Parathyroid adenoma (tissue), 2 donors: ENCODE measurements at regions not wholly inside any gene's neighbourhood (a gene's known extent, or its start where the extent isn't known, plus 50 kb on each side); places are given as distances from the start of the nearest gene placed in this dataset.
"Not testable (repeated sequence)": the region's sequence is repeated elsewhere in the genome, so short reads cannot be mapped to it uniquely, and the experiment has no call there.

Experiments used
- H2AFZ ChIP-seq: fragments of 300-600 bp; sonication (generic); one replicate; pipeline ENCODE4 v1.7.0; 2017; ENCODE audit warnings: antibody characterized with exemption, mild to moderate bottlenecking
- H3K27ac ChIP-seq: fragments of 300-600 bp; sonication (generic); one replicate; pipeline ENCODE4 v1.7.0; 2017
- H3K27me3 ChIP-seq: fragments of 300-600 bp; sonication (generic); one replicate; pipeline ENCODE4 v1.7.0; 2017; ENCODE audit warnings: low read length; ENCODE audit not compliant: control insufficient read depth, insufficient read depth
- H3K36me3 ChIP-seq: fragments of 300-600 bp; sonication (generic); one replicate; pipeline ENCODE4 v1.7.0; 2017; ENCODE audit warnings: low read length; ENCODE audit not compliant: control insufficient read depth, insufficient read depth
- H3K4me1 ChIP-seq: fragments of 300-600 bp; sonication (generic); one replicate; pipeline ENCODE4 v1.7.0; 2017; ENCODE audit warnings: control low read depth
- H3K4me2 ChIP-seq: fragments of 300-600 bp; sonication (generic); one replicate; pipeline ENCODE4 v1.7.0; 2017; ENCODE audit warnings: low read length
- H3K4me3 ChIP-seq: fragments of 300-600 bp; sonication (generic); one replicate; pipeline ENCODE4 v1.7.0; 2017; ENCODE audit warnings: low read depth, low read length
- H3K79me2 ChIP-seq: fragments of 300-600 bp; sonication (generic); one replicate; pipeline ENCODE4 v1.7.0; 2017; ENCODE audit warnings: control low read depth
- H3K9ac ChIP-seq: fragments of 300-600 bp; sonication (generic); one replicate; pipeline ENCODE4 v1.7.0; 2017; ENCODE audit warnings: mild to moderate bottlenecking
- H3K9me3 ChIP-seq: fragments of 300-600 bp; sonication (generic); one replicate; pipeline ENCODE4 v1.7.0; 2017; ENCODE audit warnings: low read length; ENCODE audit not compliant: control insufficient read depth
- CTCF ChIP-seq: fragments of 300-600 bp; sonication (generic); IDR thresholded peaks from one replicate; pipeline ENCODE4 v1.7.0; 2017; ENCODE audit warnings: antibody characterized with exemption, mild to moderate bottlenecking
- donor health status: primary hyperparathyroidism.

GRCh38 chr1:121448851-121449250 is 264.1 kb downstream of the SRGAP2C start:
- Histone ChIP-seq H3K4me3 (no peak overlapping the region), H3K36me3 (no peaks in the 10 kb centered on the region), H3K4me2 (no peak overlapping the region), H3K27me3 (no peaks in the 10 kb centered on the region), H3K79me2 (no peaks in the 10 kb centered on the region), H3K9me3 (no peaks in the 10 kb centered on the region), H2AFZ (no peak overlapping the region), H3K4me1 (no peaks in the 10 kb centered on the region), H3K27ac (no peak overlapping the region), H3K9ac (no peak overlapping the region)
- no peak for TF ChIP-seq CTCF

- H3K27me3 ChIP-seq, result no peaks in the 10 kb centered on the region
- H3K36me3 ChIP-seq, result no peaks in the 10 kb centered on the region
- no peak overlapping the region for H3K9ac ChIP-seq
- no peak overlapping the region for H3K4me3 ChIP-seq
- no peak overlapping the region for H3K27ac ChIP-seq
- H3K4me2 ChIP-seq, result no peak overlapping the region
- TF ChIP-seq CTCF, result no peak
- H3K79me2 ChIP-seq, result no peaks in the 10 kb centered on the region
- no peaks in the 10 kb centered on the region for H3K9me3 ChIP-seq
- H2AFZ ChIP-seq, result no peak overlapping the region
- H3K4me1 ChIP-seq, result no peaks in the 10 kb centered on the region
Measured at GRCh38 chr1:121452484-121452883, 267.7 kb downstream of the SRGAP2C start.

GRCh38 chr1:121458291-121459048 is 273.7 kb downstream of the SRGAP2C start:
- Histone ChIP-seq H3K27ac (no peak overlapping the region), H2AFZ (no peak overlapping the region)

GRCh38 chr1:121459235-121459634 is 274.5 kb downstream of the SRGAP2C start:
- Histone ChIP-seq H3K4me2 (no peak overlapping the region), H3K27ac (no peak overlapping the region), H2AFZ (no peak overlapping the region), H3K79me2 (no peaks in the 10 kb centered on the region), H3K36me3 (no peaks in the 10 kb centered on the region), H3K4me3 (no peak overlapping the region), H3K27me3 (no peaks in the 10 kb centered on the region), H3K9me3 (no peaks in the 10 kb centered on the region), H3K4me1 (no peaks in the 10 kb centered on the region), H3K9ac (no peak overlapping the region)
- TF ChIP-seq CTCF, result no peak

More at GRCh38 chr1:121458291-121459048, 273.7 kb downstream of the SRGAP2C start:
- Histone ChIP-seq H3K36me3 (no peaks in the 10 kb centered on the region), H3K4me3 (no peak overlapping the region), H3K9me3 (no peaks in the 10 kb centered on the region), H3K4me2 (no peak overlapping the region), H3K4me1 (no peaks in the 10 kb centered on the region), H3K27me3 (no peaks in the 10 kb centered on the region), H3K9ac (no peak overlapping the region), H3K79me2 (no peaks in the 10 kb centered on the region)
- TF ChIP-seq CTCF, result no peak

- H3K9ac ChIP-seq, H3K27ac ChIP-seq, H3K4me2 ChIP-seq, H3K79me2 ChIP-seq, H3K4me1 ChIP-seq, H3K36me3 ChIP-seq, H3K9me3 ChIP-seq, H3K27me3 ChIP-seq, H3K4me3 ChIP-seq, H2AFZ ChIP-seq: not testable (repeated sequence)
Measured at GRCh38 chr1:121469395-121469794, 284.6 kb downstream of the SRGAP2C start.

GRCh38 chr1:121470401-121470800 is 285.6 kb downstream of the SRGAP2C start:
- not testable (repeated sequence) for H2AFZ ChIP-seq, H3K4me2 ChIP-seq, H3K4me3 ChIP-seq

More at GRCh38 chr1:121470401-121470800, 285.6 kb downstream of the SRGAP2C start:
- H3K4me1 ChIP-seq, H3K9ac ChIP-seq, H3K9me3 ChIP-seq, H3K36me3 ChIP-seq, H3K27me3 ChIP-seq, H3K27ac ChIP-seq, H3K79me2 ChIP-seq: not testable (repeated sequence)
